Ishikawa (cell line): ENCODE measurements at regions not wholly inside any gene's neighbourhood (a gene's known extent, or its start where the extent isn't known, plus 50 kb on each side); places are given as distances from the start of the nearest gene placed in this dataset.

ENCODE experiments used
- CEBPB ChIP-seq: IDR thresholded peaks from 2 replicates; pipeline ENCODE4 v1.6.1; 2012
- CREB1 ChIP-seq: IDR thresholded peaks from 2 replicates; pipeline ENCODE4 v1.6.1; 2012; ENCODE audit warnings: low read depth
- EGR1 ChIP-seq: IDR thresholded peaks from 2 replicates; pipeline ENCODE4 v1.6.1; 2012
- EP300 ChIP-seq: IDR thresholded peaks from 2 replicates; pipeline ENCODE4 v1.6.1; 2012; ENCODE audit warnings: borderline replicate concordance
- MAX ChIP-seq: IDR thresholded peaks from 2 replicates; pipeline ENCODE4 v1.6.1; 2012
- RAD21 ChIP-seq: IDR thresholded peaks from 2 replicates; pipeline ENCODE4 v1.6.1; 2012; ENCODE audit warnings: low read depth
- REST ChIP-seq: IDR thresholded peaks from 2 replicates; pipeline ENCODE4 v1.6.1; 2012; ENCODE audit warnings: low read depth, mild to moderate bottlenecking
- YY1 ChIP-seq: IDR thresholded peaks from 2 replicates; pipeline ENCODE4 v1.6.1; 2012; ENCODE audit warnings: low read depth

- no peak for TF ChIP-seq REST
- no peak for TF ChIP-seq CREB1
- TF ChIP-seq EGR1: no peak
- TF ChIP-seq MAX: no peak
- TF ChIP-seq YY1: no peak
- TF ChIP-seq RAD21: no peak
- TF ChIP-seq CEBPB: no peak
- no peak for TF ChIP-seq EP300
These were observed 58.5 kb upstream of the NPVF start for GRCh38 chr7:25286756-25287155.
